HepG2 (cell line): ENCODE measurements at regions not wholly inside any gene's neighbourhood (a gene's known extent, or its start where the extent isn't known, plus 50 kb on each side); places are given as distances from the start of the nearest gene placed in this dataset.

Source experiments
- ATAC-seq: fragments of 200-7000 bp; cut with Tn5 transposase; 3 replicates; pipeline ENCODE4 v1.9.1; 2020; ENCODE audit warnings: mild to moderate bottlenecking, moderate library complexity
- BruUV-seq: library from RNA; stranded (reverse); fragments of 400-500 nt; replicated peaks from 2 replicates; lab custom pipeline; 2021; lab: Mats Ljungman, UMichigan
- CTCF ChIA-PET: fragments of 300-600 bp; formaldehyde crosslinking; extraction: SDS; loops from one replicate; lab custom pipeline; 2021; ENCODE audit warnings: low total read pairs, inconsistent platforms, low intra/inter-chr PET ratio; lab: Yijun Ruan, JAX
- POLR2A ChIA-PET: fragments of 350-600 bp; sonication (Branson Sonifier 250); formaldehyde crosslinking; loops from one replicate; lab custom pipeline; 2020; ENCODE audit warnings: antibody characterized with exemption, inconsistent platforms; lab: Yijun Ruan, JAX
- DNase-seq: peaks from one replicate; pipeline ENCODE4 v3.0.0-alpha.2; 2015; ENCODE audit warnings: low spot score
- FAIRE-seq: peaks from 3 replicates; lab custom pipeline; 2011; peaks lifted over from hg19 to GRCh38; lab: Jason Lieb, UNC
- H2AFZ ChIP-seq: one replicate; pipeline ENCODE4 v1.6.1; 2011; ENCODE audit warnings: low read length, inconsistent platforms
- H3K27ac ChIP-seq: fragments of 300-600 bp; 3 replicates; pipeline ENCODE4 v1.8.0; 2011; ENCODE audit warnings: mixed run types, mild to moderate bottlenecking, mixed read lengths, low read length, inconsistent platforms; ENCODE audit not compliant: insufficient read depth; ENCODE audit errors: extremely low read length
- H3K27me3 ChIP-seq, 2 experiments: fragments of 200-600 bp in 1 of 2; 2 replicates in 1 of 2; 3 replicates in 1 of 2; pipeline versions ENCODE4 v1.6.0 to v1.8.0; 2011; ENCODE audit warnings: low read length in 2 of 2, mild to moderate bottlenecking in 2 of 2, moderate library complexity in 2 of 2, inconsistent platforms in 1 of 2; ENCODE audit not compliant: insufficient read depth in 2 of 2, control insufficient read depth in 1 of 2
- H3K36me3 ChIP-seq, 2 experiments: fragments of 200-600 bp in 1 of 2; replicated peaks in 1 of 2; 2 replicates in 1 of 2; 3 replicates in 1 of 2; pipeline versions ENCODE4 v1.5.1 to v1.8.0; 2011; ENCODE audit warnings: low read length in 2 of 2, inconsistent platforms in 1 of 2; ENCODE audit not compliant: insufficient read depth in 2 of 2, control insufficient read depth in 1 of 2
- H3K4me1 ChIP-seq: 2 replicates; pipeline ENCODE4 v1.5.1; 2012; ENCODE audit warnings: low read length, inconsistent platforms; ENCODE audit not compliant: insufficient read depth
- H3K4me2 ChIP-seq: 2 replicates; pipeline ENCODE4 v1.6.0; 2011; ENCODE audit warnings: low read depth, low read length, inconsistent platforms
- H3K4me3 ChIP-seq, 3 experiments: fragments of 200-600 bp in 1 of 3; sonication (generic), shearing (Covaris generic) in 1 of 3; replicated peaks in 1 of 3; 2 replicates each; pipeline ENCODE4 v1.5.1; 2011 to 2016; ENCODE audit warnings: low read length in 3 of 3, inconsistent platforms in 2 of 3, low read depth in 2 of 3, mild to moderate bottlenecking in 2 of 3, control low read depth in 1 of 3, mixed read lengths in 1 of 3; ENCODE audit not compliant: insufficient read depth in 1 of 3
- H3K79me2 ChIP-seq: one replicate; pipeline ENCODE4 v1.6.1; 2011; ENCODE audit warnings: low read length, inconsistent platforms; ENCODE audit not compliant: insufficient read depth
- H3K9ac ChIP-seq: 2 replicates; pipeline ENCODE4 v1.6.0; 2011; ENCODE audit warnings: mild to moderate bottlenecking, low read depth, low read length, inconsistent platforms; ENCODE audit not compliant: insufficient read depth
- H3K9me3 ChIP-seq: 2 replicates; pipeline ENCODE4 v1.5.1; 2012; ENCODE audit warnings: mild to moderate bottlenecking, low read length
- H4K20me1 ChIP-seq: 2 replicates; pipeline ENCODE4 v1.6.0; 2011; ENCODE audit warnings: inconsistent platforms, mild to moderate bottlenecking, low read length, moderate library complexity; ENCODE audit not compliant: insufficient read depth
- AGO2 ChIP-seq: fragments of 200-400 bp; formaldehyde crosslinking; optimal IDR thresholded peaks from 2 replicates; pipeline ENCODE3; 2017; ENCODE audit warnings: mild to moderate bottlenecking, low read depth, low read length, moderate library complexity
- BCL6 ChIP-seq: IDR thresholded peaks from 2 replicates; pipeline ENCODE4 v1.6.1; 2016; ENCODE audit warnings: missing genetic modification reagents, missing compliant biosample characterization
- GATA4 ChIP-seq: sonication (generic); IDR thresholded peaks from 2 replicates; pipeline ENCODE4 v1.6.1; 2016; ENCODE audit warnings: antibody characterized with exemption, low read depth, borderline replicate concordance
- HNRNPH1 ChIP-seq: fragments of 200-400 bp; formaldehyde crosslinking; optimal IDR thresholded peaks from 2 replicates; pipeline ENCODE3; 2017; ENCODE audit warnings: mild to moderate bottlenecking, low read depth, low read length
- NFKB2 ChIP-seq: sonication (generic); formaldehyde crosslinking; IDR thresholded peaks from 2 replicates; pipeline ENCODE4 v1.4.0; 2020; ENCODE audit warnings: missing genetic modification reagents, borderline replicate concordance
- NR3C1 ChIP-seq: sonication (generic); formaldehyde crosslinking; IDR thresholded peaks from 2 replicates; pipeline ENCODE4 v1.4.0; 2020; ENCODE audit warnings: missing genetic modification reagents
- PHF5A ChIP-seq: IDR thresholded peaks from one replicate; pipeline ENCODE4 v1.6.1; 2018; ENCODE audit warnings: low read depth, missing genetic modification reagents; ENCODE audit not compliant: unreplicated experiment
- SETDB1 ChIP-seq: sonication (generic); formaldehyde crosslinking; IDR thresholded peaks from 2 replicates; pipeline ENCODE4 v1.5.1; 2020; ENCODE audit warnings: missing genetic modification reagents, mild to moderate bottlenecking, borderline replicate concordance
- SOX13 ChIP-seq, 3 experiments: fragments of 450-650 bp in 1 of 3; sonication (generic) in 1 of 3; formaldehyde crosslinking in 1 of 3; IDR thresholded peaks in 2 of 3; conservative IDR thresholded peaks in 1 of 3; 2 replicates each; pipeline versions ENCODE4 v1.5.0 to v1.6.1; 2016 to 2020; ENCODE audit warnings: antibody characterized with exemption in 1 of 3, mild to moderate bottlenecking in 1 of 3, missing compliant biosample characterization in 1 of 3, missing genetic modification reagents in 1 of 3, moderate library complexity in 1 of 3
- TCF7L2 ChIP-seq: IDR thresholded peaks from 2 replicates; pipeline ENCODE4 v1.6.1; 2011; ENCODE audit warnings: mild to moderate bottlenecking, low read depth, low read length, moderate library complexity
- ZNF720 ChIP-seq: sonication (generic); formaldehyde crosslinking; IDR thresholded peaks from 2 replicates; pipeline ENCODE4 v1.4.0; 2020; ENCODE audit warnings: missing genetic modification reagents
- WGBS: methylation state at CpG from one replicate; pipeline ENCODE4 v1.1.6; 2017; ENCODE audit warnings: low lambda C conversion rate; 5-methylcytosine and 5-hydroxymethylcytosine counted together
- in situ Hi-C: cut with HindIII; loops from 2 replicates; pipeline ENCODE4 v1.10.0; 2017; ENCODE audit warnings: low pct_unique_long_range_greater_than_20kb; ENCODE audit not compliant: extremely low pct_ligation_motif_present
- intact Hi-C: fragments of 100-400 bp; cut with micrococcal nuclease; formaldehyde crosslinking; loops from one replicate; pipeline ENCODE4 v1.10.0; 2022; ENCODE audit not compliant: unreplicated experiment
- TF ChIP-seq, protein P1 (sequence below): sonication (generic); formaldehyde crosslinking; IDR thresholded peaks from 2 replicates; pipeline ENCODE4 v1.4.0; 2020; ENCODE audit warnings: missing genetic modification reagents, borderline replicate concordance
- TF ChIP-seq, protein P2 (sequence below): IDR thresholded peaks from 2 replicates; pipeline ENCODE4 v1.6.1; 2016; ENCODE audit warnings: low read depth, control low read depth
- TF ChIP-seq, protein P3 (sequence below): sonication (generic); formaldehyde crosslinking; conservative IDR thresholded peaks from 2 replicates; pipeline ENCODE4 v1.4.0; 2020; ENCODE audit warnings: missing genetic modification reagents
- TF ChIP-seq, protein P4 (sequence below): sonication (generic); formaldehyde crosslinking; IDR thresholded peaks from 2 replicates; pipeline ENCODE4 v1.5.1; 2020; ENCODE audit warnings: mild to moderate bottlenecking, missing genetic modification reagents, moderate library complexity
- TF ChIP-seq, protein P5 (sequence below): sonication (generic); formaldehyde crosslinking; IDR thresholded peaks from 2 replicates; pipeline ENCODE4 v1.4.0; 2020; ENCODE audit warnings: missing genetic modification reagents

DNA sequence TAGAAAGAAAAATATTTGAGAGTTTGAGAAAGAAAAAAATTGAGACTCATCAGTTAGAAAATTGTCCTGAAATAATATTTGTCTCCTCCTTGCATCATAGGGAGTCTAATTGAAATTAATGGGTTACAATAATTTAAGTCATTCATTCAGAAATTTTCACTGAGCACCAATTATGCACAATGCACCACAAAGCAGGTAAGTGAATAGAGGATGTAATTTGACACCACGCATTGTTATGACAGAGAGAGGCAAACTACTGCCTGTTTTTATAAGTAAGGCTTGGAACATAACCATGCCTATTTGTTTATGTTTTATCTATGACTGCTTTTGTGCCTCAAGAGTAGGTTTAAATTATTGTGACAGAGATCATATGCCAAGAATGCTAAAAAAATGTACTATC, 537.9 kb upstream of the FAT3 start:
- BruUV-seq, result no TSS peak
- CTCF ChIA-PET, result no interaction called here
- ATAC-seq, result no peak
- no peak overlapping the region for H3K4me3 ChIP-seq
- 33% methylated on average over 1 of the region's 1 CpG for WGBS
- H3K9me3 ChIP-seq, result peaks cover 17% of the 10 kb centered on the region
- POLR2A ChIA-PET, result no interaction called here
- no peak for FAIRE-seq
- H3K4me1 ChIP-seq, result no peaks in the 10 kb centered on the region
- in situ Hi-C loops, result no loop called here
- H3K27me3 ChIP-seq, result no peaks in the 10 kb centered on the region
- intact Hi-C loops, result no loop called here
- H3K9ac ChIP-seq, result no peak overlapping the region
- no peak overlapping the region for H3K27ac ChIP-seq
- no peaks in the 10 kb centered on the region for H3K79me2 ChIP-seq
- H3K36me3 ChIP-seq, result no peaks in the 10 kb centered on the region
- DNase-seq, result no peak
- H2AFZ ChIP-seq, result no peak overlapping the region
- no peaks in the 10 kb centered on the region for H4K20me1 ChIP-seq
- no peak overlapping the region for H3K4me2 ChIP-seq
- TF ChIP-seq, protein P1, sequence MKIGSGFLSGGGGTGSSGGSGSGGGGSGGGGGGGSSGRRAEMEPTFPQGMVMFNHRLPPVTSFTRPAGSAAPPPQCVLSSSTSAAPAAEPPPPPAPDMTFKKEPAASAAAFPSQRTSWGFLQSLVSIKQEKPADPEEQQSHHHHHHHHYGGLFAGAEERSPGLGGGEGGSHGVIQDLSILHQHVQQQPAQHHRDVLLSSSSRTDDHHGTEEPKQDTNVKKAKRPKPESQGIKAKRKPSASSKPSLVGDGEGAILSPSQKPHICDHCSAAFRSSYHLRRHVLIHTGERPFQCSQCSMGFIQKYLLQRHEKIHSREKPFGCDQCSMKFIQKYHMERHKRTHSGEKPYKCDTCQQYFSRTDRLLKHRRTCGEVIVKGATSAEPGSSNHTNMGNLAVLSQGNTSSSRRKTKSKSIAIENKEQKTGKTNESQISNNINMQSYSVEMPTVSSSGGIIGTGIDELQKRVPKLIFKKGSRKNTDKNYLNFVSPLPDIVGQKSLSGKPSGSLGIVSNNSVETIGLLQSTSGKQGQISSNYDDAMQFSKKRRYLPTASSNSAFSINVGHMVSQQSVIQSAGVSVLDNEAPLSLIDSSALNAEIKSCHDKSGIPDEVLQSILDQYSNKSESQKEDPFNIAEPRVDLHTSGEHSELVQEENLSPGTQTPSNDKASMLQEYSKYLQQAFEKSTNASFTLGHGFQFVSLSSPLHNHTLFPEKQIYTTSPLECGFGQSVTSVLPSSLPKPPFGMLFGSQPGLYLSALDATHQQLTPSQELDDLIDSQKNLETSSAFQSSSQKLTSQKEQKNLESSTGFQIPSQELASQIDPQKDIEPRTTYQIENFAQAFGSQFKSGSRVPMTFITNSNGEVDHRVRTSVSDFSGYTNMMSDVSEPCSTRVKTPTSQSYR (CRISPR knock-in tag), result no peak
- TF ChIP-seq, protein P2, sequence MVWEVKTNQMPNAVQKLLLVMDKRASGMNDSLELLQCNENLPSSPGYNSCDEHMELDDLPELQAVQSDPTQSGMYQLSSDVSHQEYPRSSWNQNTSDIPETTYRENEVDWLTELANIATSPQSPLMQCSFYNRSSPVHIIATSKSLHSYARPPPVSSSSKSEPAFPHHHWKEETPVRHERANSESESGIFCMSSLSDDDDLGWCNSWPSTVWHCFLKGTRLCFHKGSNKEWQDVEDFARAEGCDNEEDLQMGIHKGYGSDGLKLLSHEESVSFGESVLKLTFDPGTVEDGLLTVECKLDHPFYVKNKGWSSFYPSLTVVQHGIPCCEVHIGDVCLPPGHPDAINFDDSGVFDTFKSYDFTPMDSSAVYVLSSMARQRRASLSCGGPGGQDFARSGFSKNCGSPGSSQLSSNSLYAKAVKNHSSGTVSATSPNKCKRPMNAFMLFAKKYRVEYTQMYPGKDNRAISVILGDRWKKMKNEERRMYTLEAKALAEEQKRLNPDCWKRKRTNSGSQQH (CRISPR knock-in tag), result no peak
- no peak for TF ChIP-seq PHF5A (CRISPR knock-in tag)
- TF ChIP-seq BCL6 (CRISPR knock-in tag), result no peak
- no peak for TF ChIP-seq GATA4
- TF ChIP-seq ZNF720, result no peak
- TF ChIP-seq SETDB1, result no peak
- no peak for TF ChIP-seq SOX13 (IDR thresholded peaks at IDR 0.05)
- no peak for TF ChIP-seq SOX13 (CRISPR knock-in tag; conservative IDR thresholded peaks at IDR 0.05 in 1 of 2, IDR thresholded peaks at IDR 0.05 in 1 of 2)
- no peak for TF ChIP-seq NFKB2
- no peak for TF ChIP-seq AGO2
- TF ChIP-seq, protein P3, sequence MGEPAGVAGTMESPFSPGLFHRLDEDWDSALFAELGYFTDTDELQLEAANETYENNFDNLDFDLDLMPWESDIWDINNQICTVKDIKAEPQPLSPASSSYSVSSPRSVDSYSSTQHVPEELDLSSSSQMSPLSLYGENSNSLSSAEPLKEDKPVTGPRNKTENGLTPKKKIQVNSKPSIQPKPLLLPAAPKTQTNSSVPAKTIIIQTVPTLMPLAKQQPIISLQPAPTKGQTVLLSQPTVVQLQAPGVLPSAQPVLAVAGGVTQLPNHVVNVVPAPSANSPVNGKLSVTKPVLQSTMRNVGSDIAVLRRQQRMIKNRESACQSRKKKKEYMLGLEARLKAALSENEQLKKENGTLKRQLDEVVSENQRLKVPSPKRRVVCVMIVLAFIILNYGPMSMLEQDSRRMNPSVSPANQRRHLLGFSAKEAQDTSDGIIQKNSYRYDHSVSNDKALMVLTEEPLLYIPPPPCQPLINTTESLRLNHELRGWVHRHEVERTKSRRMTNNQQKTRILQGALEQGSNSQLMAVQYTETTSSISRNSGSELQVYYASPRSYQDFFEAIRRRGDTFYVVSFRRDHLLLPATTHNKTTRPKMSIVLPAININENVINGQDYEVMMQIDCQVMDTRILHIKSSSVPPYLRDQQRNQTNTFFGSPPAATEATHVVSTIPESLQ (CRISPR knock-in tag), result no peak
- TF ChIP-seq, protein P4, sequence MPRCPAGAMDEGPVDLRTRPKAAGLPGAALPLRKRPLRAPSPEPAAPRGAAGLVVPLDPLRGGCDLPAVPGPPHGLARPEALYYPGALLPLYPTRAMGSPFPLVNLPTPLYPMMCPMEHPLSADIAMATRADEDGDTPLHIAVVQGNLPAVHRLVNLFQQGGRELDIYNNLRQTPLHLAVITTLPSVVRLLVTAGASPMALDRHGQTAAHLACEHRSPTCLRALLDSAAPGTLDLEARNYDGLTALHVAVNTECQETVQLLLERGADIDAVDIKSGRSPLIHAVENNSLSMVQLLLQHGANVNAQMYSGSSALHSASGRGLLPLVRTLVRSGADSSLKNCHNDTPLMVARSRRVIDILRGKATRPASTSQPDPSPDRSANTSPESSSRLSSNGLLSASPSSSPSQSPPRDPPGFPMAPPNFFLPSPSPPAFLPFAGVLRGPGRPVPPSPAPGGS (CRISPR knock-in tag), result no peak
- no peak for TF ChIP-seq NR3C1 (CRISPR knock-in tag)
- TF ChIP-seq, protein P5, sequence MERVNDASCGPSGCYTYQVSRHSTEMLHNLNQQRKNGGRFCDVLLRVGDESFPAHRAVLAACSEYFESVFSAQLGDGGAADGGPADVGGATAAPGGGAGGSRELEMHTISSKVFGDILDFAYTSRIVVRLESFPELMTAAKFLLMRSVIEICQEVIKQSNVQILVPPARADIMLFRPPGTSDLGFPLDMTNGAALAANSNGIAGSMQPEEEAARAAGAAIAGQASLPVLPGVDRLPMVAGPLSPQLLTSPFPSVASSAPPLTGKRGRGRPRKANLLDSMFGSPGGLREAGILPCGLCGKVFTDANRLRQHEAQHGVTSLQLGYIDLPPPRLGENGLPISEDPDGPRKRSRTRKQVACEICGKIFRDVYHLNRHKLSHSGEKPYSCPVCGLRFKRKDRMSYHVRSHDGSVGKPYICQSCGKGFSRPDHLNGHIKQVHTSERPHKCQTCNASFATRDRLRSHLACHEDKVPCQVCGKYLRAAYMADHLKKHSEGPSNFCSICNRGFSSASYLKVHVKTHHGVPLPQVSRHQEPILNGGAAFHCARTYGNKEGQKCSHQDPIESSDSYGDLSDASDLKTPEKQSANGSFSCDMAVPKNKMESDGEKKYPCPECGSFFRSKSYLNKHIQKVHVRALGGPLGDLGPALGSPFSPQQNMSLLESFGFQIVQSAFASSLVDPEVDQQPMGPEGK, result no peak
- no peak for TF ChIP-seq HNRNPH1
- TF ChIP-seq TCF7L2, result no peak
